HepG2 (cell line): ENCODE measurements at regions not wholly inside any gene's neighbourhood (a gene's known extent, or its start where the extent isn't known, plus 50 kb on each side); places are given as distances from the start of the nearest gene placed in this dataset.

Experiments used
- BCLAF1 ChIP-seq: fragments of 450-650 bp; IDR thresholded peaks from 2 replicates; pipeline ENCODE4 v1.6.1; 2017; ENCODE audit warnings: mild to moderate bottlenecking
- FOXA1 ChIP-seq, 2 experiments: fragments of 450-650 bp in 1 of 2; sonication (generic) in 1 of 2; formaldehyde crosslinking in 1 of 2; IDR thresholded peaks; 2 replicates each; pipeline versions ENCODE4 v1.4.0 to v1.6.1; 2016 to 2020; ENCODE audit warnings: missing genetic modification reagents in 1 of 2
- GFI1 ChIP-seq: sonication (generic); formaldehyde crosslinking; IDR thresholded peaks from 2 replicates; pipeline ENCODE4 v1.5.0; 2020; ENCODE audit warnings: missing genetic modification reagents, mild to moderate bottlenecking, borderline replicate concordance
- HBP1 ChIP-seq: IDR thresholded peaks from 2 replicates; pipeline ENCODE4 v1.6.1; 2016; ENCODE audit warnings: low read depth, control low read depth
- JARID2 ChIP-seq: sonication (generic); formaldehyde crosslinking; IDR thresholded peaks from 2 replicates; pipeline ENCODE4 v1.8.1; 2023; ENCODE audit warnings: missing genetic modification reagents, inconsistent platforms; ENCODE audit not compliant: insufficient replicate concordance
- MAFK ChIP-seq, 2 experiments: IDR thresholded peaks in 1 of 2; conservative IDR thresholded peaks in 1 of 2; 2 replicates each; pipeline ENCODE4 v1.6.1; 2011; ENCODE audit warnings: improper control_type of control experiment in 2 of 2, low read length in 2 of 2
- PITX1 ChIP-seq: sonication (generic); formaldehyde crosslinking; IDR thresholded peaks from 2 replicates; pipeline ENCODE4 v1.5.1; 2020; ENCODE audit warnings: mild to moderate bottlenecking, missing genetic modification reagents
- REPIN1 ChIP-seq: sonication (generic); formaldehyde crosslinking; IDR thresholded peaks from 2 replicates; pipeline ENCODE4 v1.8.0; 2022; ENCODE audit warnings: missing genetic modification reagents, low read depth, mild to moderate bottlenecking, borderline replicate concordance
- SMC3 ChIP-seq: IDR thresholded peaks from 2 replicates; pipeline ENCODE4 v1.6.1; 2011; ENCODE audit warnings: low read length, improper control_type of control experiment
- SRSF4 ChIP-seq: fragments of 200-400 bp; formaldehyde crosslinking; IDR thresholded peaks from one replicate; pipeline ENCODE4 v1.6.1; 2018; ENCODE audit warnings: mild to moderate bottlenecking, low read depth, low read length, moderate library complexity; ENCODE audit not compliant: poor library complexity, severe bottlenecking
- ZBTB25 ChIP-seq: IDR thresholded peaks from 2 replicates; pipeline ENCODE4 v1.6.1; 2018; ENCODE audit warnings: missing genetic modification reagents
- ZNF431 ChIP-seq: sonication (generic); formaldehyde crosslinking; IDR thresholded peaks from 2 replicates; pipeline ENCODE4 v1.9.0; 2022; ENCODE audit warnings: missing genetic modification reagents, low read depth, mild to moderate bottlenecking, borderline replicate concordance
- ZNF768 ChIP-seq: sonication (generic); formaldehyde crosslinking; IDR thresholded peaks from 2 replicates; pipeline ENCODE4 v1.4.0; 2020; ENCODE audit warnings: missing genetic modification reagents
- ZNF776 ChIP-seq: sonication (generic); formaldehyde crosslinking; IDR thresholded peaks from 2 replicates; pipeline ENCODE4 v1.4.0; 2020; ENCODE audit warnings: mild to moderate bottlenecking, missing genetic modification reagents
- ZSCAN21 ChIP-seq: sonication (generic); formaldehyde crosslinking; IDR thresholded peaks from 2 replicates; pipeline ENCODE4 v1.8.0; 2022; ENCODE audit warnings: mild to moderate bottlenecking, missing genetic modification reagents, moderate library complexity, borderline replicate concordance

- TF ChIP-seq ZNF776 (CRISPR knock-in tag) (no peak), JARID2 (no peak), SMC3 (no peak), ZBTB25 (CRISPR knock-in tag) (0 out of 2 replicates have a peak, but pooled peaks have one; percentile 31), PITX1 (CRISPR knock-in tag) (no peak), FOXA1 (IDR thresholded peaks at IDR 0.05) (no peak), FOXA1 (CRISPR knock-in tag; IDR thresholded peaks at IDR 0.05) (peak; percentile 4; the same call in 1 of the 2 replicates), MAFK (conservative IDR thresholded peaks at IDR 0.05 in 1 of 2, IDR thresholded peaks at IDR 0.05 in 1 of 2; ENCODE audit: low read length in 2 of 2) (peak; percentile 73 to 82), SRSF4 (no peak), HBP1 (CRISPR knock-in tag) (no peak), REPIN1 (CRISPR knock-in tag) (no peak), ZNF431 (CRISPR knock-in tag) (no peak), ZSCAN21 (CRISPR knock-in tag) (no peak), GFI1 (no peak), ZNF768 (CRISPR knock-in tag) (no peak), BCLAF1 (no peak)
Observed at GRCh38 chr17:72566671-72567484, 446.1 kb downstream of the SOX9 start (continued).
